SIG-M5 treated with dmso at 0.1 percent for 504 hours (cell line): ENCODE measurements at regions not wholly inside any gene's neighbourhood (a gene's known extent, or its start where the extent isn't known, plus 50 kb on each side); places are given as distances from the start of the nearest gene placed in this dataset.
"Not testable (repeated sequence)": the region's sequence is repeated elsewhere in the genome, so short reads cannot be mapped to it uniquely, and the experiment has no call there.

ENCODE experiments used
- DNase-seq: peaks from one replicate; lab custom pipeline; 2025; ENCODE audit not compliant: unreplicated experiment; lab: John Stamatoyannopoulos, UW

DNA sequence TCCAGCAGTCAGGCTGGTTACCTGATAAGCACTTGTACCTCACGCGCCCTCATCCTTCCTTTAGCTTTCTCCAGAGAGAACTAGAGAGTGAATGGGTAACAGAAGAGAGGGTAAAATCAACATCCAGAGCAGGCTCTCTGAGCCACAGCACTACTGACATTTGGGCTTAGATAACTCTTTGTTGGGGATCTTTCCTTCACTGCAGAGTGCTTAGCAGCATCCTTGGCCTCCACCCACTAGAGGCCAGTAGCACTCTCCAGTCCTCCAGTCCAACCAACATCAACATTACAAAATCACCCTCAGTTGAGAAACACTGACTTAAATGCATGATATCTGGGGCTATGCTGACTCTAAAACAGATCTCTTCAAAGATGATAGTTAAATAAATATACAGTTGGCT, 220.7 kb downstream of the TACR3 start:
- no peak for DNase-seq

DNA sequence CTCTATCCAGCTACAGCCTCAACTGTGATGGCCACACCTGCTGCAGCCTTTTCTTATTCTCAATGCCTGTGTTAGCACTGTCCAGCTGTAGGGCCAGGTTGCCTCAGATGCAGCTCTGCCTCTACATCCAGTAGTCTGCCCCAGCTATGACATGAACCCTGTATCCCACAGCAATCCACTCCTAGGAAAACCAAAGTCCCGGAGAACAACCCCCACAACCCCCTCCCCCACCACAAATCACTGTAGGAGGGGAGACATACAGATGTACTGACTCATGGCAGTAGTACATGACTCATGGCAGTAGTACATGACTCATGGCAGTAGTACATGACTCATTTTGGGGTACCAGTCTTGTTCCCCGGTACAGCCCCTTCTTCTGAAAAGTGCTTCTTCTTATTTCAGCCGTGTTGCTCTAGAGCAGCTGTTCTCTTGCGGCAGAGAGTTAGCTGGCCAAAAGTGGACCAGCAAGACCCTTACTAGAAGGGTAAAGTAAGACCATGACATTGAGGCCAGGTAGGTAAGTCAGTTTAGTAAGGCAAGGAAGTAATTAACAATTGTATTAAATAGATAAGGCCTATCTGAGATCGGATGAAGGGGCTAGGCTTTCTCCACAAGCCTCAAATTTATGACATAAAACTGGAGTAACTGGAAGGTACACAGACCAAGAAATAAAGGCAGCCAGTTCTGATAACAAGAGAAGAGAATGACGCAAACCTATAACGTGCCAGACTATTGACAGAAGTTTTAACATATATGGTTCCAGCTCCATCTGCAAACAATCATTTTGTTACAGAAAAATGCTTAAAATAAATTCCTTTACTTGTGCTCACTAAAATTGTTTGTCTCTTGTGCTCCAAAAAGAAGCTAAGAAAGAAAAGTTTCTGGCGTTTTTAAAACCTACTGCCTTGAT, 221.4 kb downstream of the TACR3 start:
- no peak for DNase-seq

DNA sequence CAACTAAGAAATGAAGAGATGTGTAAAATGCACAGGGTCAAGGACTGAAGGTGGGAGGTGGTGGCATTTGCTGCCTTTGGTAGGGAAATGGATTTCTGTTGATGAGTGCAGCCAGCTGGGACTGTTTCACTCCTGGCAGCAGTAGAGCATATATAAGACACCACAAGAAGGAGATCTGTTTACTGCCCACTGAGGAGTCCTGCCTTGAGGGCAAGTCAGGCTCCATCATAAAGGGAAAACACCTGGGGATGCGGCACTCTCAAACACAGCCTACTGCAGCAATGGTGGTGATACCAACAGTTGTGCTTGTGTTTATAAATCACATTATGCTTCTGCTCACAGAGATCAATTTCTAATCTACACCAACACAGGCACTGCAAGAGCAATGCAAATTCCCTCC, 222.1 kb downstream of the TACR3 start:
- DNase-seq, result no peak

DNA sequence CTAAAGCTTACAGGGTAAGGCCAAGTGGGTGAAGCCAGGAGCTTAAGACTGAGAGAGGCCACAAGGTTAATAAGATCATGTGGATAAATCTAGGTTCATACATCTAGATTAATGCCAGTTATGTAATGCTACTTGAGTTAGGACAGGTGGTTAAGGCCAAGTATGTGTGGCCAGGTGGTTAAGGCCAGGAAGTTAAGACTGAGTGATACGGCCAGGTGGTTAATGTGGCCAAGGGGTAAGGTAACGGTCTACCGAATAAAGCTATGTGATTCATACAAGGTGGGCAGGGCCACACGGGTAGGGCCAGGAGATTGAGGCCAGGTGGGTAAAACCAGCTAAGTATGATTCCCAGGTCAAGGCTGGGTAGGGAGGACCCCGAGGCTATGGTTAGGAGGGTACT, 223.0 kb downstream of the TACR3 start:
- no peak for DNase-seq

DNA sequence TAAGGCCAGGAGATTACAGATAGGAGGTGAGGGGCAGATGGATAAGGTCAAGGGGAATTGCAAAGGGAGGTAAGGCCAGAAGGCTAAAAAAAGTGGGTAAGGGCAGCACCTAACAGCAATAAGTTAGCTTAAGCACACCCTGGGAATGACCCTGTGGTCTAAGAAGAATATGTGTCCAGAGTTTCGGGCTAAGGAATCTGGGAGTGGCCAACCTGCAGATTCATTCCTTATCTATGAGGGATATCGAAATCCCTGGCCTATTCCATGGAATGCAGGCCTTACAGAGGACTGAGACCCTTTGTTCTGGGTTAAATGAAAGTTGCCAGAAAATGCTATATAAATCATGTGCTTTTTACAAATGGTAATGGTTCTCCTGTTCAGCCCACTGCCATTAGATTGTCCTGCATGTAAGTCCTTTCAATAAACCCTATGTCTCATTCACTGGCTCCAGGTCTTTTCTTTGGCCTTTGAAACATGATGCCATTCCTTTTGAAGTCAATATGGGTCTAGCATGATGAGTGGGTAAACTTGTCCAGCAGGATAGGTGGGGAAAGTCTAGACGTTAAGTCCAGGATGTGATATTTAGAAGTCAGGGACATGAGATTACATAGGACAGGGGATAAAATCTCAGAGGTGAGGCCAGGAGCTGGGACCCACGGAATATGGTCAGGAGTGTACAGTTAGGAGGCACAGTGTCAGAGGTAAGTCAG, 226.2 kb downstream of the TACR3 start:
- DNase-seq, result no peak

DNA sequence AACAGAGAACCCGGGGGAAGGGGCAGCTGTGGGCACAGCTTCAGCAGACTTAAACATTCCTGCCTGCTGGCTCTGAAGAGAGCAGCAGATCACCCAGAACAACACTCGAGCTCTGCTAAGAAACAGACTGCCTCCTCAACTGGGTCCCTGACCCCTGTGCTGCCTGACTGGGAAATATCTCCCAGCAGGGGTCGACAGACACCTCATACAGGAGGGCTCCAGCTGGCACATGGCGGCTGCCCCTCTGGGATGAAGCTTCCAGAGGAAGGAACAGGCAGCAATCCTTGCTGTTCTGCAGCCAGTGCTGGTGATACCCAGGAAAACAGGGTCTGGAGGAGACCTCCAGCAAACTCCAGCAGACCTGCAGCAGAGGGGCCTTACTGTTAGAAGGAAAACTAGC, 234.5 kb downstream of the TACR3 start:
- not testable (repeated sequence) for DNase-seq

DNA sequence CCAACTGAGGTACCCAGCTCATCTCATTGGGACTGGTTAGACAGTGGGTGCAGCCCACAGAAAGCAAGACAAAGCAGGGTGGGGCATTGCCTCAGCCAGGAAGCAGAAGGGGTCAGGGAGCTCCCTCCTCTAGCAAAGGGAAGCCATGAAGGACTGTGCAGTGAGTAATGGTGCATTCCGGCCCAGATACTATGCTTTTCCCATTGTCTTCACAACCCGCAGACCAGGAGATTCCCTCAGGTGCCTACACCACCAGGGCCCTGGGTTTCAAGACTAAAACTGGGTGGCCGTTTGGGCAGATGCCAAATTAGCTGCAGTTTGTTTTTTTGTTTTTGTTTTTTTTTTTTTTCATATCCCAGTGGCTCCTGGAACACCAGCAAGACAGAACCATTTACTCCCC, 235.3 kb downstream of the TACR3 start:
- DNase-seq, result no peak

DNA sequence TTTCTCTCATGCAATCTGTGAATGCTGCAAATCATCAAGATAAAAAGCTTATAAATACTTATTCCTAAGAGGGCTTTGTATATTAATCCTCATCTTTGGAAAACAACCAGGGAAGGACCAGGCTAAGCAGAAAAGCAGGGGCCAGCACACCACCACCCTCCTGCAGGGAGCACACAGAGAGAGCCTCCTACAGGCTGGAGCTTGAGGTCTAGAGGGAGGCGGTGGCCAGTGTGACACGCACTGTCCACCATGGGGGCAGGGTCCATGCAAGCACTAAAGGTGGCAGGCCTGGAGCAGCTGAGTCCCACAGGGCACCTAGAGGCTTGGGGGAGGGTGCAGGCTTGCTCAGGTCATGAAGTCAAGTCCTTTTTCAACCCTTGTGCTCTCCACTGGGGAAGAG, 236.9 kb downstream of the TACR3 start:
- no peak for DNase-seq

DNA sequence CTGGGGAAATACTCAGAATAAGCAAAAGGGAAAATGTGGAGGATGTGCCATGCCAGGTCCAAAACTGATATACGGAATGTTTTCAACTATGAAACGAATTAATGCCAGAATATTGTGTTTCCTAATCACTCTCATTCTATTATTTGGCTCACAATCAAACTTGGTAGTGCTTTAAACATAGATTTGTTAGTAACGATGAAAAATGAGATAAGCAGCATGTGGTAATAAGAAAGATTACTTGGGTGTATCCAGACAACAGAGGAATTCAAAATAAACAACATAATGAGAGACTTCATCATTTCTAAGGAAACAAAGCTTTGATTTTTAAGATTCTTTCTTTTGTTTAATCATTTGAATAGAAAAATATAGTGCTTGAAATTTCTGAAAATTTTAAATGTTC, 237.3 kb downstream of the TACR3 start:
- DNase-seq, result no peak

DNA sequence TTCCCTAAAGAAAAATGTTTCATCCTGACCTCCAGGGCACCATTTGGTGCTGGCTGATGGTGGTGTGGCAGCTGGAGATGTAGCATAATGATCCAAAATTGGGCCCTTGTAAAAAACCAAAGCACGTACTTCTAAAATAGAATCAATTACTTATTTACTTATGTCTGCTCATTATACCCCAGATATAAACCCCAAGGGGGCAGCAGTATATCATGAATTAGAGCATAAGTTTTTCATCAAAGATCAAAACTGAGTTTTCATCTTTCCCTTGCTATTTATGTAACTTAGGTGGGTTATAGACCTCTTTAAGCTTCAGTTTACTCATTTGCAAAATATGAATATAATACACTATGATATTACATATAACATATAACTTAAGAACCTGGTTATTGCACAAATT, 241.1 kb downstream of the TACR3 start:
- DNase-seq, result no peak

DNA sequence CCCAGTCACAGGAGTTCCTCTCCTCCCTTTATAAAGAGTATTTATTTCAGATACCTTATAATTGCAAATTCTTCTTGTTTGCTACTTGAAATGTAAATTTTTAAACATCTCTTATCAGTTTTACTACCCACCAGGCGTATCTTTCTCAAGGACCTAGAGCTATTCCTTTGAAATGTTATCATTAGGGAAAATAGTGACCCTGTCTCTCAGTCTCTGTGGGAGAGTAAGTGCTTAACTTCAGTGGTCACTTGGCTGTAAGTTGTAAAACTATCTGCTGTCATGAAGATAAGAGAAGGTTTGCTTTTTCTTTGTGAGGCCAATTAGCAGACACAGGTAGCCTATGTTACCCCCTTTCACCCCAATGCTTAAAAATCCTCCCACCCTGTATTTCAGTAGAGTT, 241.6 kb downstream of the TACR3 start:
- DNase-seq, result no peak

DNA sequence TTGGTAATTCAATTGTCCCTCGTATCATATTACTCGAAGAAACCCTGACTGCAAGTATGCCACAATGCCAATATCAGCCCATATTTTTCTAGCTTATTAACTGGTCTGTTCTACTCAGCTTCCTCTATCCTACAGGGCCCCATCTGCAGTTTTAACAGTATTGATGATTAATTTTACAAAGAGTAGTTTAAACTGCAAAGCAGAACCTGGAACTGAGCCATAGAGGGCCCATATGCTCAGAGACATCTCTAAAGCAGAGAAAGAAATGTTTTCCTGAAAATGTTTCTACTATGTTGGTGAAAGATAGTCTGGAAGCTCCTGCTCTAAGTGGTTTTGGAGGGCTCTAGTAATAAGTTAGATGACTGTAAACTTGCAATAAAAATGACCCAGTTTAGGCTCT, 259.4 kb upstream of the CENPE start:
- no peak for DNase-seq

DNA sequence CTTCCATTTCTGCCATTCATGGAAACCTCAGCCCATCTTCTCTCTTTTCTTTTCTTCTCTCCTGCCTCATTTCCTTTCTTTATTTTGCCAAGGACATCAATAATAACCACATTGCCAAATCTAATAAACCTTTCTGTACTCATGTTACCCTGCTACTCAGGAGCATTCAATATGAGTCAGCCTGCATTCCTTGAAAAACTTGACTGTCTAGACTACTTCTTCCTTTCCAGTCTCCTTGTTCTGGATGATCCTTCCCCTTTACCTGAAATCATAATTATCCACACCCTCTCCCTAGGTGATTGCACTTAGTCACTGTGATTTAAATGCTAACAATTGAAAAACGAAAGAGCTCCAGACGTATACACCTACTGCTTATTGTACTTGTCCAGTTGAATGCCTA, 253.2 kb upstream of the CENPE start:
- DNase-seq, result no peak

DNA sequence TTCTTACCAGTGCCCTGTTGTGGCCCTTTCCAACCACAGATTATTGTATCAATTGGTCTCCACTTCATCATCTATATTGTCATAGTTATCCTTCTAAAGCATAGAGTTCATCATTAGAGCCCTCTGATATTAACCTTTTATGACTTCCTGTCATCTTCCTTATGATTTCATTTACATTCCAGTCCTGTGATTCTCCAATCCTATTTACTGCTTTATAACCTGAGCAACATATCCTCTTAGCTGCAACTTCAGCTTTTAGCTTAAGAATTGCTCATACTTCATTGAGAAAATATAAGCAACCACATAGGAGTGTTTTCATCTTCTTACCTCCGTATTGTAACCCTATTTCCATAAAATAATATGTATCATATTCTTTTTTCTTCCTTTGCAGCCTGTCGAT, 252.6 kb upstream of the CENPE start:
- DNase-seq, result no peak

DNA sequence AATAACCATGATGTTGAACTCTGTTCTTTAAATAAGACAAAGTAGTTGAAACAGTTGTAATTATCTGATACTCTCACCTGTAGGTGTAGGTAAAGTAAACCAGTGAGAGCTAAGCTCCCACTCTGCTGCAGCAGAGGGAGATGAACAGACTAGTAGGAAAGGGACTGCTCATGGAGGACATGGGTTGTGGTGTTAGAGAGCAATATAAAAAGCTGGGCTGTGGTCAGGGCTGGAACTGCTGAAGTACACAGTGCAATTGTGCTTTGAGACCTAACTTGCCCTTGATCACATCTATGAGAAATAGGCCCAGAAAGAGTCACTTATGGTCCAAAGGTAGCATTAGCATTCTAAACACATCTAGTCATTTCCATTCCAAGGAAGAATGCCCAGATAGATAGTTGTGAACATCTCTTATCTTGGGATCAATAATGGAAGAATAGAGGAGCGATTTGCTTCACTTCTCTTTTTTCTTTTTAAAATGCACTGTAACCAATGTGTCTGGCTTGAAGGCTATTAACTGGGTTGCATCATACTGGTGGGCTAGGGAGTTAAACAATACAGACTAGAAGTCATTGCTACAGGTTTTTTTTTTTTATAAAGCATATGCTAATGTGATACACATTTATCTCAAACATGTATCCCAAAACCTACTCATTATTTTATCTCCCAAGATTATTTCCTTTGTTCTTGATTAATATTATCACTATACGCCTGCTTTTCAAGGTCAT, 251.3 kb upstream of the CENPE start:
- no peak for DNase-seq

DNA sequence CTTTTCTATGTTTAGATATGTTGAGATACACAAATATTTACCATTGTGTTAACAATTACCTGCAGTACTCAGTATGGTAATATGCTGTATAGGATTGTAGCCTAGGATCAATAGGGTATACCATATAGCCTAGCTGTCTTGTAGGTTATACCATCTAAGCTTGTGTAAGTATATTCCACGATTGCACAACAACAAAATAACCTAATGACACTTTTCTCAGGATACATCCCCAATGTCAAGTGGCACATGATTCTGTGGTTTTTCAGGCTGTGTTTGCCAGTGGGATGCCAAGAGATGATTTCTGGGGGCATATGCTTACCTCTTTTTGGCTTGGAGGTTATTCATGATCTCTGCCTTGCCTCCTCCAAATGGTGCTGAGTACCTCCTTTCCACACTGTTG, 247.2 kb upstream of the CENPE start:
- no peak for DNase-seq

DNA sequence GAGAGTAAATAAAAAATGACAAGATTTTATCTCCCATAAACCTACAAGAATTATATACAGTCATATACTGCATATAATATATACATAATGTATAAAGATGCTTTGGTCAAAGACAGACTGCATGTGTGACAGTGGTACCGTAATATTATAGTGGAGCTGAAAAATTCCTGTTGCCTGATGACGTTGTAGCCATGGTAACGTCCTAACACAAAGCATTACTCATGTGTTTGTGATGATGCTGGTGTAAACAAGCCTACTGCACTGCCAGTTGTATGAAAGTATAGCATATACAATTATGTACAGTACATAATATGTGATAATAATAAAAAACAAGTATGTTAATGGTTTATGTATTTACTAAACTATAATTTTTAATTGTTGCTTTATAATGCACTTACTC, 245.2 kb upstream of the CENPE start:
- no peak for DNase-seq

DNA sequence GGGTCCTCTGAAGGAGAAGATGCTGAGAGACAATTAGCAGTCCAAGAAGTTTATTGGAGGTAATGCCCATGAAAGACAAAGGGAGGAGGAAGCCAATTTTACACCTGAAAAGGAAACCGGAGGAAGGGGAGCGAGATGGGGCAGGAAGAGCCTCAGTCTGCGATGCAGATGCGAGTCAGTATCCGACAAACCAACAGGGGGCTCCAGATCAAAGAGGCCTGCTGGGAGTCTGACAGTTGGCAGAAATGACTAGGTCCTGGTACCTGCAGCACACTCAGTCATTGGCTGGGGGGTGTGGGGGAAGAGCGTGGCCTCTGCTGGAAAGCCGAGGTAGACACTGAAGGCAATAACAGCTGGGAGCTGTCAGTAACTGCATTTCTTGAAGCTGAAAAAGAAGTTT, 231.1 kb upstream of the CENPE start:
- DNase-seq, result no peak

DNA sequence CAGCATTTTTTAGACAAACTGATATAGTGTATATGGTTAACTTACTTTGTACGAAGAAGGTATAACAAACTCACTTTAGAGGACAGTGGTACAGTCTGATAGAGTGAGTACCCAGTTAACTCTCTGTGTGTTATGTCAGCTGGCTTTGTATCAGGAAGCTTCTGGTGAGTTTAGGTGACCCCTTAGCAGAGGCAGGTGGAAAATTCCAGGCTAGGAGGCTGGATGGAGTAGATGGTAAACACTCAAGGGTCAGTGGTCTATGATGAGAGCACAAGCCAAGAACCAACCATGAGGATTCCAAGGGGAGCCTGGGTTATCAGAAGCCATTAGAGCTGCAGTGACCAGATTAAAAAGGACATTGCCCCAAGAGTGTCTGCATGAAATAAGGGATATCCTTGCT, 227.3 kb upstream of the CENPE start:
- no peak for DNase-seq

DNA sequence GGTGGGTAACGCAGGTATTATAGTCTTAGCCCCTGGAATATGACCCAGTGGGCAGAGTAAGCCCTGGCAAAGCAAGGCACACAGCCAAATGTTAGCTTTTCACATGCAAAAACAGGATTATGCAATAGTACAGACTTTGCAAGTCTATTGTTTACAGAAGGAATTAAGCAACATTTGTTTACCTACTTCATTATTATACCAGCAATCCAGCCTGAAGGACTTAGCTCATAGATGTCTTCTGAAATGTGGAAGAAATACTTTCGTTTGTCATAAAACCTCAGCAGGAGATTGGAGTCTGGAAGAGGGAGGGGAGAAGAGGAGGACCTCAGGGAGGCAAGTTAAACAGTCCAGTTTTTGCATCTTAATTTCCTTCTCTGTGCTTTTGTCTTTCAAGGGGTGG, 226.7 kb upstream of the CENPE start:
- DNase-seq, result peak; percentile 55

DNA sequence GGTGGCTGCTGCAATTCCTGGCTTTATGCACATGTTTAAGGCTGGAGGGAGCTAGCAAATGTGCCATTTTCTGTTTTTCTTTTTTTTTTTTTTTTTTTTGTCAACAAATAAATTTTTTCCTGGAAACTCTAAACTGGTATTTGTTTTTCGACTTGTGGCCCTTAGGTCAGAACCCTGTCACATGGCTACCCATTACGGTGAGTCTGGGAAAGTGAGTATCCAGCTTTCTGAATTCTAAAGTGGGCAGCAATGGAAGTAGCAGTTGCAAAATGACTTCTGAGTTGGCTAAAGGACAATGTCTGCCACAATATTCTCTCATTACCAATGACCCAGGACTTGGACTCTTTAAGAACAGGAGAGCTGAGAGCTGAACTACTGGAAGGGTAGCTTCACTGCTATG, 225.1 kb upstream of the CENPE start:
- no peak for DNase-seq
